Type B pancreatic cell (in vitro differentiated cells): ENCODE measurements at regions not wholly inside any gene's neighbourhood (a gene's known extent, or its start where the extent isn't known, plus 50 kb on each side); places are given as distances from the start of the nearest gene placed in this dataset.
A peak's percentile ranks its signal among the peaks of the same experiment; 100 is the strongest.
"Not testable (repeated sequence)": the region's sequence is repeated elsewhere in the genome, so short reads cannot be mapped to it uniquely, and the experiment has no call there.

Experiments
- DNase-seq: peaks from one replicate; pipeline ENCODE4 v3.0.0; 2021; ENCODE audit warnings: mixed read lengths; ENCODE audit not compliant: unreplicated experiment; ENCODE audit errors: extremely low spot score
- H3K27ac Mint-ChIP-seq: 2 replicates; pipeline ENCODE4 v1.8.0; 2021; ENCODE audit warnings: mild to moderate bottlenecking, mixed read lengths
- H3K27me3 Mint-ChIP-seq: 2 replicates; pipeline ENCODE4 v1.8.0; 2021; ENCODE audit warnings: mixed read lengths
- H3K36me3 Mint-ChIP-seq: 2 replicates; pipeline ENCODE4 v1.8.0; 2021; ENCODE audit warnings: mixed read lengths
- H3K4me1 Mint-ChIP-seq: one replicate; pipeline ENCODE4 v1.8.0; 2021; ENCODE audit warnings: mixed read lengths; ENCODE audit not compliant: unreplicated experiment
- H3K4me3 Mint-ChIP-seq: 2 replicates; pipeline ENCODE4 v1.8.0; 2021; ENCODE audit warnings: mild to moderate bottlenecking, mixed read lengths
- H3K9me3 Mint-ChIP-seq: 2 replicates; pipeline ENCODE4 v1.8.0; 2021; ENCODE audit warnings: mixed read lengths
- CTCF ChIP-seq: fragments of 200-600 bp; sonication (generic); conservative IDR thresholded peaks from 2 replicates; pipeline ENCODE4 v1.5.0; 2021; ENCODE audit warnings: antibody characterized with exemption, mild to moderate bottlenecking

- H3K36me3 Mint-ChIP-seq: peaks cover 12% of the 10 kb centered on the region
- H3K4me3 Mint-ChIP-seq, DNase-seq, H3K9me3 Mint-ChIP-seq, H3K4me1 Mint-ChIP-seq, H3K27ac Mint-ChIP-seq, H3K27me3 Mint-ChIP-seq: not testable (repeated sequence)
- peak; percentile 56 for TF ChIP-seq CTCF
Observed at GRCh38 chr9:85824949-85825348, 83.2 kb upstream of the AGTPBP1 start.

GRCh38 chr9:85834591-85834990 lies 92.8 kb upstream of the AGTPBP1 start:
- not testable (repeated sequence) for H3K36me3 Mint-ChIP-seq, H3K27ac Mint-ChIP-seq, H3K4me1 Mint-ChIP-seq, H3K4me3 Mint-ChIP-seq, DNase-seq, H3K9me3 Mint-ChIP-seq, H3K27me3 Mint-ChIP-seq

- not testable (repeated sequence) for H3K4me3 Mint-ChIP-seq, H3K27me3 Mint-ChIP-seq, DNase-seq, H3K36me3 Mint-ChIP-seq, H3K4me1 Mint-ChIP-seq, H3K27ac Mint-ChIP-seq, H3K9me3 Mint-ChIP-seq
Observed at GRCh38 chr9:85843949-85844348, 97.0 kb upstream of the NAA35 start.

GRCh38 chr9:85847782-85848181 lies 93.2 kb upstream of the NAA35 start:
- not testable (repeated sequence) for H3K9me3 Mint-ChIP-seq, H3K4me3 Mint-ChIP-seq, H3K27ac Mint-ChIP-seq, H3K27me3 Mint-ChIP-seq, H3K4me1 Mint-ChIP-seq, DNase-seq
- H3K36me3 Mint-ChIP-seq: peaks cover 10% of the 10 kb centered on the region

GRCh38 chr9:85858056-85858750 lies 82.7 kb upstream of the NAA35 start:
- TF ChIP-seq CTCF: no peak
- H3K36me3 Mint-ChIP-seq: peaks cover 19% of the 10 kb centered on the region
- H3K27ac Mint-ChIP-seq: no peak overlapping the region
- H3K27me3 Mint-ChIP-seq: no peaks in the 10 kb centered on the region
- peaks cover 4% of the 10 kb centered on the region for H3K9me3 Mint-ChIP-seq
- H3K4me3 Mint-ChIP-seq: no peak overlapping the region
- peaks cover 10% of the 10 kb centered on the region for H3K4me1 Mint-ChIP-seq
- no peak for DNase-seq

- peaks cover 14% of the 10 kb centered on the region for H3K36me3 Mint-ChIP-seq
- DNase-seq: no peak
- H3K27ac Mint-ChIP-seq: no peak overlapping the region
- H3K9me3 Mint-ChIP-seq: no peaks in the 10 kb centered on the region
- no peaks in the 10 kb centered on the region for H3K27me3 Mint-ChIP-seq
- TF ChIP-seq CTCF: no peak
- H3K4me1 Mint-ChIP-seq: peaks cover 10% of the 10 kb centered on the region
- H3K4me3 Mint-ChIP-seq: no peak overlapping the region
Observed at GRCh38 chr9:85859765-85860164, 81.2 kb upstream of the NAA35 start.

GRCh38 chr9:85861882-85862281 lies 79.1 kb upstream of the NAA35 start:
- H3K36me3 Mint-ChIP-seq, DNase-seq, H3K9me3 Mint-ChIP-seq, H3K4me3 Mint-ChIP-seq, H3K27ac Mint-ChIP-seq, H3K27me3 Mint-ChIP-seq: not testable (repeated sequence)
- peaks cover 10% of the 10 kb centered on the region for H3K4me1 Mint-ChIP-seq

- no peak for DNase-seq
- no peak for TF ChIP-seq CTCF
- Mint-ChIP-seq H3K4me1 (peaks cover 10% of the 10 kb centered on the region), H3K4me3 (no peak overlapping the region), H3K27ac (no peak overlapping the region), H3K27me3 (no peaks in the 10 kb centered on the region), H3K36me3 (peaks cover 5% of the 10 kb centered on the region), H3K9me3 (no peaks in the 10 kb centered on the region)
Observed at GRCh38 chr9:85863875-85864274, 77.1 kb upstream of the NAA35 start.
